IMR-90 (cell line): ENCODE measurements at regions not wholly inside any gene's neighbourhood (a gene's known extent, or its start where the extent isn't known, plus 50 kb on each side); places are given as distances from the start of the nearest gene placed in this dataset.

Source experiments
- ATAC-seq: fragments of 200-7000 bp; cut with Tn5 transposase; 2 replicates; pipeline ENCODE4 v1.9.1; 2020; ENCODE audit warnings: low read depth, mild to moderate bottlenecking, moderate library complexity
- BruUV-seq: library from RNA; stranded (reverse); fragments of 400-500 nt; replicated peaks from 2 replicates; lab custom pipeline; 2021; lab: Mats Ljungman, UMichigan
- CTCF ChIA-PET: fragments of 300-600 bp; formaldehyde crosslinking; extraction: SDS; loops from one replicate; lab custom pipeline; 2021; ENCODE audit warnings: antibody characterized with exemption; lab: Yijun Ruan, JAX
- POLR2A ChIA-PET: fragments of 300-600 bp; sonication (Branson Sonifier 250); formaldehyde crosslinking; loops from one replicate; lab custom pipeline; 2022; ENCODE audit warnings: antibody characterized with exemption; ENCODE audit not compliant: unreplicated experiment; lab: Charles Lee
- DNase-seq: peaks from one replicate; pipeline ENCODE4 v3.0.0; 2013
- H2AFZ ChIP-seq: replicated peaks from 2 replicates; pipeline ENCODE3; 2013; ENCODE audit warnings: low read length, mild to moderate bottlenecking; ENCODE audit not compliant: poor library complexity
- H2AK5ac ChIP-seq: 2 replicates; pipeline ENCODE4 v1.6.1; 2013; ENCODE audit warnings: low read depth, low read length, inconsistent platforms
- H2AK9ac ChIP-seq: replicated peaks from 2 replicates; pipeline ENCODE3; 2013; ENCODE audit warnings: mild to moderate bottlenecking, low read depth, low read length, moderate library complexity; ENCODE audit not compliant: poor library complexity
- H2BK120ac ChIP-seq: 2 replicates; pipeline ENCODE4 v1.6.1; 2013; ENCODE audit warnings: low read depth, low read length, inconsistent platforms
- H2BK15ac ChIP-seq: 3 replicates; pipeline ENCODE4 v1.6.1; 2013; ENCODE audit warnings: low read depth, low read length, inconsistent platforms
- H2BK20ac ChIP-seq: 2 replicates; pipeline ENCODE4 v1.6.1; 2013; ENCODE audit warnings: low read depth, mild to moderate bottlenecking, inconsistent platforms, low read length, moderate library complexity
- H2BK5ac ChIP-seq: 2 replicates; pipeline ENCODE4 v1.6.1; 2013; ENCODE audit warnings: mild to moderate bottlenecking, low read depth, low read length, inconsistent platforms; ENCODE audit not compliant: poor library complexity, severe bottlenecking
- H3K14ac ChIP-seq: replicated peaks from 2 replicates; pipeline ENCODE4 v1.6.1; 2013; ENCODE audit warnings: low read depth, low read length, inconsistent platforms
- H3K18ac ChIP-seq: 2 replicates; pipeline ENCODE4 v1.6.1; 2013; ENCODE audit warnings: low read depth, low read length, control low read depth
- H3K23ac ChIP-seq: 2 replicates; pipeline ENCODE4 v1.6.1; 2013; ENCODE audit warnings: low read depth, low read length, inconsistent platforms
- H3K27ac ChIP-seq: 2 replicates; pipeline ENCODE4 v1.5.1; 2013; ENCODE audit warnings: mild to moderate bottlenecking, control low read depth, low read length; ENCODE audit not compliant: insufficient read depth
- H3K27me3 ChIP-seq: 2 replicates; pipeline ENCODE4 v1.6.1; 2013; ENCODE audit warnings: low read length; ENCODE audit not compliant: control insufficient read depth, insufficient read depth
- H3K36me3 ChIP-seq: 2 replicates; pipeline ENCODE4 v1.6.1; 2013; ENCODE audit warnings: low read length, mixed read lengths; ENCODE audit not compliant: control insufficient read depth, insufficient read depth
- H3K4ac ChIP-seq: 2 replicates; pipeline ENCODE4 v1.6.1; 2013; ENCODE audit warnings: low read depth, low read length, inconsistent platforms
- H3K4me1 ChIP-seq: 2 replicates; pipeline ENCODE4 v1.6.1; 2013; ENCODE audit warnings: low read length, mixed read lengths; ENCODE audit not compliant: control insufficient read depth, insufficient read depth
- H3K4me2 ChIP-seq: 2 replicates; pipeline ENCODE4 v1.6.1; 2013; ENCODE audit warnings: low read depth, mild to moderate bottlenecking, control low read depth, low read length, moderate library complexity
- H3K4me3 ChIP-seq: 2 replicates; pipeline ENCODE4 v1.5.1; 2013; ENCODE audit warnings: low read depth, mild to moderate bottlenecking, control low read depth, low read length, moderate library complexity; ENCODE audit not compliant: insufficient read depth
- H3K56ac ChIP-seq: 2 replicates; pipeline ENCODE4 v1.6.1; 2013; ENCODE audit warnings: low read length, inconsistent platforms; ENCODE audit not compliant: insufficient read depth; ENCODE audit errors: extremely low read depth
- H3K79me1 ChIP-seq, 2 experiments: 2 replicates each; pipeline ENCODE4 v1.6.1; 2013; ENCODE audit warnings: low read length in 2 of 2, inconsistent platforms in 1 of 2, low read depth in 1 of 2
- H3K9ac ChIP-seq: 2 replicates; pipeline ENCODE4 v1.6.1; 2013; ENCODE audit warnings: low read depth, low read length, control low read depth
- H3K9me1 ChIP-seq: 2 replicates; pipeline ENCODE4 v1.6.1; 2013; ENCODE audit warnings: low read length, inconsistent platforms; ENCODE audit not compliant: insufficient read depth
- H3K9me3 ChIP-seq: 2 replicates; pipeline ENCODE4 v1.6.1; 2013; ENCODE audit warnings: low read length; ENCODE audit not compliant: control insufficient read depth, insufficient read depth
- H4K20me1 ChIP-seq: 2 replicates; pipeline ENCODE4 v1.6.1; 2013; ENCODE audit warnings: low read length, inconsistent platforms; ENCODE audit not compliant: insufficient read depth
- H4K5ac ChIP-seq: 2 replicates; pipeline ENCODE4 v1.6.1; 2013; ENCODE audit warnings: mild to moderate bottlenecking, low read depth, low read length, control low read depth
- H4K8ac ChIP-seq, 2 experiments: 2 replicates each; pipeline ENCODE4 v1.6.1; 2013; ENCODE audit warnings: low read depth in 2 of 2, low read length in 2 of 2, control low read depth in 1 of 2, inconsistent platforms in 1 of 2
- H4K91ac ChIP-seq: 2 replicates; pipeline ENCODE4 v1.6.1; 2013; ENCODE audit warnings: low read depth, low read length, inconsistent platforms; ENCODE audit not compliant: insufficient read depth
- BHLHE40 ChIP-seq: fragments of 150-350 bp; IDR thresholded peaks from 2 replicates; pipeline ENCODE4 v1.6.1; 2016; ENCODE audit warnings: mild to moderate bottlenecking, low read depth, low read length
- ELK1 ChIP-seq: fragments of 150-350 bp; IDR thresholded peaks from 2 replicates; pipeline ENCODE4 v1.6.1; 2016; ENCODE audit warnings: low read depth, mild to moderate bottlenecking, low read length, moderate library complexity, borderline replicate concordance
- MAZ ChIP-seq: IDR thresholded peaks from 2 replicates; pipeline ENCODE4 v1.6.1; 2012; ENCODE audit warnings: low read depth, mild to moderate bottlenecking, low read length, improper control_type of control experiment, moderate library complexity, borderline replicate concordance
- NFE2L2 ChIP-seq: fragments of 150-350 bp; IDR thresholded peaks from 2 replicates; pipeline ENCODE4 v1.6.1; 2016; ENCODE audit warnings: low read depth, mild to moderate bottlenecking, low read length
- RAD21 ChIP-seq: IDR thresholded peaks from 2 replicates; pipeline ENCODE4 v1.6.1; 2012; ENCODE audit warnings: low read length, improper control_type of control experiment
- WGBS, 2 experiments: methylation state at CpG; one replicate each; pipeline versions ENCODE4 v1.1.5 to v1.1.7; 2013; ENCODE audit warnings: missing lambda C conversion rate in 2 of 2; ENCODE audit not compliant: insufficient read length in 1 of 2; ENCODE audit errors: extremely low coverage in 2 of 2; 5-methylcytosine and 5-hydroxymethylcytosine counted together
- dilution Hi-C: fragments of 300-500 bp; cut with HindIII; formaldehyde crosslinking; loops from one replicate; pipeline ENCODE4 v1.14.3; 2018; ENCODE audit warnings: low sequenced_read_pairs; ENCODE audit not compliant: unreplicated experiment
- in situ Hi-C: fragments of 300-500 bp; cut with MboI; formaldehyde crosslinking; loops from 3 replicates; pipeline ENCODE4 v1.14.3; 2019; ENCODE audit warnings: low sequenced_read_pairs, inconsistent platforms, mixed read lengths
- intact Hi-C: fragments of 100-400 bp; cut with micrococcal nuclease; formaldehyde crosslinking; loops from 2 replicates; pipeline ENCODE4 v1.10.0; 2022

GRCh38 chr12:16121953-16122352 lies 155.5 kb downstream of the SLC15A5 start:
- H4K5ac ChIP-seq = no peak overlapping the region
- H4K20me1 ChIP-seq = no peaks in the 10 kb centered on the region
- no peak overlapping the region for H3K27ac ChIP-seq
- dilution Hi-C loops (no loop called here), in situ Hi-C loops (no loop called here), intact Hi-C loops (no loop called here)
- H3K79me1 ChIP-seq = no peaks in the 10 kb centered on the region
- no peak for DNase-seq
- TF ChIP-seq ELK1 (no peak), BHLHE40 (no peak), MAZ (no peak), NFE2L2 (no peak), RAD21 (no peak)
- H2BK5ac ChIP-seq = no peak overlapping the region
- H2AK5ac ChIP-seq = no peak overlapping the region
- no CpG with 5 or more reads among the region's 5 CpGs for WGBS, 2 experiments
- H3K18ac ChIP-seq = no peak overlapping the region
- H2BK20ac ChIP-seq = no peak overlapping the region
- no peak overlapping the region for H3K23ac ChIP-seq
- no peak overlapping the region for H2BK120ac ChIP-seq
- H4K8ac ChIP-seq = no peak overlapping the region
- no peaks in the 10 kb centered on the region for H3K36me3 ChIP-seq
- H3K27me3 ChIP-seq = no peaks in the 10 kb centered on the region
- H3K4me3 ChIP-seq = no peak overlapping the region
- H2AK9ac ChIP-seq = no peak overlapping the region
- H3K4me2 ChIP-seq = no peak overlapping the region
- H3K9me1 ChIP-seq = no peaks in the 10 kb centered on the region
- H3K4me1 ChIP-seq = no peaks in the 10 kb centered on the region
- no peak overlapping the region for H4K91ac ChIP-seq
- ATAC-seq = no peak
- H3K4ac ChIP-seq = no peak overlapping the region
- no peak overlapping the region for H3K56ac ChIP-seq
- no peaks in the 10 kb centered on the region for H3K9me3 ChIP-seq
- H3K14ac ChIP-seq = no peak overlapping the region
- no peak overlapping the region for H3K9ac ChIP-seq
- ChIA-PET CTCF (no interaction called here), POLR2A (no interaction called here)
- H2BK15ac ChIP-seq = no peak overlapping the region
- no TSS peak for BruUV-seq
- no peak overlapping the region for H2AFZ ChIP-seq
